ENCODE measurements at regions not wholly inside any gene's neighbourhood (a gene's known extent, or its start where the extent isn't known, plus 50 kb on each side); places are given as distances from the start of the nearest gene placed in this dataset.

- Histone ChIP-seq H3K9me3 (ENCODE audit: insufficient read depth, low read depth, low read length) (no peaks in the 10 kb centered on the region), H3K27me3 (ENCODE audit: insufficient read depth, low read length) (peaks cover 28% of the 10 kb centered on the region), H3K4me3 (ENCODE audit: insufficient read depth, low read depth, low read length) (no peak overlapping the region), H3K79me2 (ENCODE audit: insufficient read depth, low read length) (no peaks in the 10 kb centered on the region), H3K27ac (ENCODE audit: low read depth, low read length) (no peak overlapping the region), H3K4me1 (ENCODE audit: insufficient read depth, low read length) (no peaks in the 10 kb centered on the region), H4K20me1 (ENCODE audit: insufficient read depth, low read length) (no peaks in the 10 kb centered on the region), H3K4me2 (ENCODE audit: low read length) (no peak overlapping the region), H2AFZ (ENCODE audit: low read depth, low read length) (no peak overlapping the region), H3K36me3 (ENCODE audit: insufficient read depth, low read length) (no peaks in the 10 kb centered on the region), H3K9ac (ENCODE audit: low read length) (no peak overlapping the region)
- H3K9me3 Mint-ChIP-seq (ENCODE audit: unreplicated experiment): no peaks in the 10 kb centered on the region
- FAIRE-seq: no peak
- H3K4me3 Mint-ChIP-seq (ENCODE audit: unreplicated experiment): no peak overlapping the region
- H3K27ac Mint-ChIP-seq (ENCODE audit: unreplicated experiment): no peak overlapping the region
- H3K27me3 Mint-ChIP-seq (ENCODE audit: low read depth, unreplicated experiment): peaks cover 59% of the 10 kb centered on the region
- DNase-seq (ENCODE audit: low read depth): no peak
- H3K36me3 Mint-ChIP-seq (ENCODE audit: low read depth, unreplicated experiment): no peaks in the 10 kb centered on the region
- H3K4me1 Mint-ChIP-seq (ENCODE audit: low read depth, unreplicated experiment): peaks cover 15% of the 10 kb centered on the region
- no peak for TF ChIP-seq EZH2 (IDR thresholded peaks at IDR 0.05; ENCODE audit: insufficient read depth, low read length)
- no peak for TF ChIP-seq CTCF (IDR thresholded peaks at IDR 0.05; ENCODE audit: insufficient read depth, low read depth, low read length)
These were observed 80.4 kb downstream of the CTAGE1 start for GRCh38 chr18:22337306-22337705.

- no peak overlapping the region for H3K27ac ChIP-seq (ENCODE audit: low read depth, low read length)
- no peaks in the 10 kb centered on the region for H3K4me1 ChIP-seq (ENCODE audit: insufficient read depth, low read length)
- H3K36me3 ChIP-seq (ENCODE audit: insufficient read depth, low read length): no peaks in the 10 kb centered on the region
- H2AFZ ChIP-seq (ENCODE audit: low read depth, low read length): no peak overlapping the region
- FAIRE-seq: no peak
- no peak overlapping the region for H3K4me3 Mint-ChIP-seq (ENCODE audit: unreplicated experiment)
- H3K27me3 Mint-ChIP-seq (ENCODE audit: low read depth, unreplicated experiment): peaks cover 61% of the 10 kb centered on the region
- H3K27me3 ChIP-seq (ENCODE audit: insufficient read depth, low read length): peaks cover 36% of the 10 kb centered on the region
- TF ChIP-seq CTCF (IDR thresholded peaks at IDR 0.05; ENCODE audit: insufficient read depth, low read depth, low read length): no peak
- no peak for TF ChIP-seq EZH2 (IDR thresholded peaks at IDR 0.05; ENCODE audit: insufficient read depth, low read length)
- no peak overlapping the region for H3K4me3 ChIP-seq (ENCODE audit: insufficient read depth, low read depth, low read length)
- H3K9me3 Mint-ChIP-seq (ENCODE audit: unreplicated experiment): no peaks in the 10 kb centered on the region
- H3K9ac ChIP-seq (ENCODE audit: low read length): no peak overlapping the region
- no peaks in the 10 kb centered on the region for H3K79me2 ChIP-seq (ENCODE audit: insufficient read depth, low read length)
- DNase-seq (ENCODE audit: low read depth): no peak
- no peaks in the 10 kb centered on the region for H4K20me1 ChIP-seq (ENCODE audit: insufficient read depth, low read length)
- peaks cover 15% of the 10 kb centered on the region for H3K4me1 Mint-ChIP-seq (ENCODE audit: low read depth, unreplicated experiment)
- no peaks in the 10 kb centered on the region for H3K36me3 Mint-ChIP-seq (ENCODE audit: low read depth, unreplicated experiment)
- no peak overlapping the region for H3K4me2 ChIP-seq (ENCODE audit: low read length)
- H3K27ac Mint-ChIP-seq (ENCODE audit: unreplicated experiment): no peak overlapping the region
- H3K9me3 ChIP-seq (ENCODE audit: insufficient read depth, low read depth, low read length): no peaks in the 10 kb centered on the region
These were observed 81.3 kb downstream of the CTAGE1 start for GRCh38 chr18:22336406-22336805.

- H3K9me3 Mint-ChIP-seq (ENCODE audit: unreplicated experiment): no peaks in the 10 kb centered on the region
- peaks cover 15% of the 10 kb centered on the region for H3K4me1 Mint-ChIP-seq (ENCODE audit: low read depth, unreplicated experiment)
- Histone ChIP-seq H2AFZ (ENCODE audit: low read depth, low read length) (no peak overlapping the region), H3K27ac (ENCODE audit: low read depth, low read length) (no peak overlapping the region), H4K20me1 (ENCODE audit: insufficient read depth, low read length) (no peaks in the 10 kb centered on the region), H3K4me3 (ENCODE audit: insufficient read depth, low read depth, low read length) (no peak overlapping the region), H3K9me3 (ENCODE audit: insufficient read depth, low read depth, low read length) (no peaks in the 10 kb centered on the region), H3K4me2 (ENCODE audit: low read length) (no peak overlapping the region), H3K4me1 (ENCODE audit: insufficient read depth, low read length) (no peaks in the 10 kb centered on the region), H3K9ac (ENCODE audit: low read length) (no peak overlapping the region), H3K79me2 (ENCODE audit: insufficient read depth, low read length) (no peaks in the 10 kb centered on the region), H3K27me3 (ENCODE audit: insufficient read depth, low read length) (peaks cover 43% of the 10 kb centered on the region), H3K36me3 (ENCODE audit: insufficient read depth, low read length) (no peaks in the 10 kb centered on the region)
- peaks cover 62% of the 10 kb centered on the region for H3K27me3 Mint-ChIP-seq (ENCODE audit: low read depth, unreplicated experiment)
- FAIRE-seq (no peak), DNase-seq (ENCODE audit: low read depth) (no peak)
- H3K4me3 Mint-ChIP-seq (ENCODE audit: unreplicated experiment): no peak overlapping the region
- no peaks in the 10 kb centered on the region for H3K36me3 Mint-ChIP-seq (ENCODE audit: low read depth, unreplicated experiment)
- H3K27ac Mint-ChIP-seq (ENCODE audit: unreplicated experiment): peak overlapping the region; percentile 60
- TF ChIP-seq CTCF (IDR thresholded peaks at IDR 0.05; ENCODE audit: insufficient read depth, low read depth, low read length) (no peak), EZH2 (IDR thresholded peaks at IDR 0.05; ENCODE audit: insufficient read depth, low read length) (no peak)
These were observed 82.0 kb downstream of the CTAGE1 start for GRCh38 chr18:22335731-22336198.

Measured in astrocyte (in vitro differentiated cells and primary cell).